HepG2 (cell line): ENCODE measurements at regions not wholly inside any gene's neighbourhood (a gene's known extent, or its start where the extent isn't known, plus 50 kb on each side); places are given as distances from the start of the nearest gene placed in this dataset.
A peak's percentile ranks its signal among the peaks of the same experiment; 100 is the strongest.

ENCODE experiments used
- ATAC-seq: fragments of 200-7000 bp; cut with Tn5 transposase; 3 replicates; pipeline ENCODE4 v1.9.1; 2020; ENCODE audit warnings: mild to moderate bottlenecking, moderate library complexity
- BruUV-seq: library from RNA; stranded (reverse); fragments of 400-500 nt; replicated peaks from 2 replicates; lab custom pipeline; 2021; lab: Mats Ljungman, UMichigan
- CTCF ChIA-PET: fragments of 300-600 bp; formaldehyde crosslinking; extraction: SDS; loops from one replicate; lab custom pipeline; 2021; ENCODE audit warnings: low total read pairs, inconsistent platforms, low intra/inter-chr PET ratio; lab: Yijun Ruan, JAX
- POLR2A ChIA-PET: fragments of 350-600 bp; sonication (Branson Sonifier 250); formaldehyde crosslinking; loops from one replicate; lab custom pipeline; 2020; ENCODE audit warnings: antibody characterized with exemption, inconsistent platforms; lab: Yijun Ruan, JAX
- DNase-seq: peaks from one replicate; pipeline ENCODE4 v3.0.0-alpha.2; 2015; ENCODE audit warnings: low spot score
- FAIRE-seq: peaks from 3 replicates; lab custom pipeline; 2011; peaks lifted over from hg19 to GRCh38; lab: Jason Lieb, UNC
- H2AFZ ChIP-seq: one replicate; pipeline ENCODE4 v1.6.1; 2011; ENCODE audit warnings: low read length, inconsistent platforms
- H3K27ac ChIP-seq: fragments of 300-600 bp; 3 replicates; pipeline ENCODE4 v1.8.0; 2011; ENCODE audit warnings: mixed run types, mild to moderate bottlenecking, mixed read lengths, low read length, inconsistent platforms; ENCODE audit not compliant: insufficient read depth; ENCODE audit errors: extremely low read length
- H3K27me3 ChIP-seq, 2 experiments: fragments of 200-600 bp in 1 of 2; 2 replicates in 1 of 2; 3 replicates in 1 of 2; pipeline versions ENCODE4 v1.6.0 to v1.8.0; 2011; ENCODE audit warnings: low read length in 2 of 2, mild to moderate bottlenecking in 2 of 2, moderate library complexity in 2 of 2, inconsistent platforms in 1 of 2; ENCODE audit not compliant: insufficient read depth in 2 of 2, control insufficient read depth in 1 of 2
- H3K36me3 ChIP-seq, 2 experiments: fragments of 200-600 bp in 1 of 2; replicated peaks in 1 of 2; 2 replicates in 1 of 2; 3 replicates in 1 of 2; pipeline versions ENCODE4 v1.5.1 to v1.8.0; 2011; ENCODE audit warnings: low read length in 2 of 2, inconsistent platforms in 1 of 2; ENCODE audit not compliant: insufficient read depth in 2 of 2, control insufficient read depth in 1 of 2
- H3K4me1 ChIP-seq: 2 replicates; pipeline ENCODE4 v1.5.1; 2012; ENCODE audit warnings: low read length, inconsistent platforms; ENCODE audit not compliant: insufficient read depth
- H3K4me2 ChIP-seq: 2 replicates; pipeline ENCODE4 v1.6.0; 2011; ENCODE audit warnings: low read depth, low read length, inconsistent platforms
- H3K4me3 ChIP-seq, 3 experiments: fragments of 200-600 bp in 1 of 3; sonication (generic), shearing (Covaris generic) in 1 of 3; replicated peaks in 1 of 3; 2 replicates each; pipeline ENCODE4 v1.5.1; 2011 to 2016; ENCODE audit warnings: low read length in 3 of 3, inconsistent platforms in 2 of 3, low read depth in 2 of 3, mild to moderate bottlenecking in 2 of 3, control low read depth in 1 of 3, mixed read lengths in 1 of 3; ENCODE audit not compliant: insufficient read depth in 1 of 3
- H3K79me2 ChIP-seq: one replicate; pipeline ENCODE4 v1.6.1; 2011; ENCODE audit warnings: low read length, inconsistent platforms; ENCODE audit not compliant: insufficient read depth
- H3K9ac ChIP-seq: 2 replicates; pipeline ENCODE4 v1.6.0; 2011; ENCODE audit warnings: mild to moderate bottlenecking, low read depth, low read length, inconsistent platforms; ENCODE audit not compliant: insufficient read depth
- H3K9me3 ChIP-seq: 2 replicates; pipeline ENCODE4 v1.5.1; 2012; ENCODE audit warnings: mild to moderate bottlenecking, low read length
- H4K20me1 ChIP-seq: 2 replicates; pipeline ENCODE4 v1.6.0; 2011; ENCODE audit warnings: inconsistent platforms, mild to moderate bottlenecking, low read length, moderate library complexity; ENCODE audit not compliant: insufficient read depth
- ARNTL ChIP-seq: sonication (generic); formaldehyde crosslinking; IDR thresholded peaks from 2 replicates; pipeline ENCODE4 v1.4.0; 2020; ENCODE audit warnings: mild to moderate bottlenecking, missing genetic modification reagents
- CHD4 ChIP-seq: fragments of 200-600 bp; sonication (generic); IDR thresholded peaks from 2 replicates; pipeline ENCODE4 v1.7.0; 2017; ENCODE audit warnings: mild to moderate bottlenecking, low read length, borderline replicate concordance
- EED ChIP-seq: sonication (generic); formaldehyde crosslinking; IDR thresholded peaks from 2 replicates; pipeline ENCODE4 v1.5.0; 2020; ENCODE audit warnings: mild to moderate bottlenecking, missing genetic modification reagents
- HNRNPL ChIP-seq: fragments of 200-400 bp; formaldehyde crosslinking; IDR thresholded peaks from 2 replicates; pipeline ENCODE4 v1.6.1; 2017; ENCODE audit warnings: mild to moderate bottlenecking, low read depth, low read length
- KLF15 ChIP-seq: sonication (generic); formaldehyde crosslinking; IDR thresholded peaks from 2 replicates; pipeline ENCODE4 v1.8.1; 2023; ENCODE audit warnings: borderline replicate concordance, mild to moderate bottlenecking, inconsistent platforms, missing genetic modification reagents, mixed read lengths
- MED13 ChIP-seq: sonication (generic); formaldehyde crosslinking; IDR thresholded peaks from 2 replicates; pipeline ENCODE4 v1.5.0; 2020; ENCODE audit warnings: missing genetic modification reagents
- SAFB2 ChIP-seq: sonication (generic); formaldehyde crosslinking; IDR thresholded peaks from 2 replicates; pipeline ENCODE4 v1.5.1; 2020; ENCODE audit warnings: missing genetic modification reagents, low read depth, mild to moderate bottlenecking, borderline replicate concordance
- SMC3 ChIP-seq: IDR thresholded peaks from 2 replicates; pipeline ENCODE4 v1.6.1; 2011; ENCODE audit warnings: low read length, improper control_type of control experiment
- ZFP37 ChIP-seq: sonication (generic); formaldehyde crosslinking; IDR thresholded peaks from 2 replicates; pipeline ENCODE4 v1.4.0; 2020; ENCODE audit warnings: missing genetic modification reagents, borderline replicate concordance
- ZNF263 ChIP-seq: sonication (generic); formaldehyde crosslinking; IDR thresholded peaks from 2 replicates; pipeline ENCODE4 v1.4.0; 2020; ENCODE audit warnings: missing genetic modification reagents
- ZNF841 ChIP-seq: sonication (generic); formaldehyde crosslinking; IDR thresholded peaks from 2 replicates; pipeline ENCODE4 v1.8.1; 2023; ENCODE audit warnings: missing genetic modification reagents, borderline replicate concordance
- ZSCAN21 ChIP-seq: sonication (generic); formaldehyde crosslinking; IDR thresholded peaks from 2 replicates; pipeline ENCODE4 v1.8.0; 2022; ENCODE audit warnings: mild to moderate bottlenecking, missing genetic modification reagents, moderate library complexity, borderline replicate concordance
- WGBS: methylation state at CpG from one replicate; pipeline ENCODE4 v1.1.6; 2017; ENCODE audit warnings: low lambda C conversion rate; 5-methylcytosine and 5-hydroxymethylcytosine counted together
- in situ Hi-C: cut with HindIII; loops from 2 replicates; pipeline ENCODE4 v1.10.0; 2017; ENCODE audit warnings: low pct_unique_long_range_greater_than_20kb; ENCODE audit not compliant: extremely low pct_ligation_motif_present
- intact Hi-C: fragments of 100-400 bp; cut with micrococcal nuclease; formaldehyde crosslinking; loops from one replicate; pipeline ENCODE4 v1.10.0; 2022; ENCODE audit not compliant: unreplicated experiment
- TF ChIP-seq, protein P1 (sequence below): IDR thresholded peaks from 2 replicates; pipeline ENCODE4 v1.6.1; 2016; ENCODE audit warnings: missing biosample characterization, missing genetic modification reagents, low read depth
- TF ChIP-seq, protein P2 (sequence below), 2 experiments: sonication (generic) in 1 of 2; formaldehyde crosslinking in 1 of 2; IDR thresholded peaks; 2 replicates each; pipeline versions ENCODE4 v1.4.0 to v1.6.1; 2016 to 2020; ENCODE audit warnings: borderline replicate concordance in 1 of 2, low read depth in 1 of 2, mild to moderate bottlenecking in 1 of 2, missing genetic modification reagents in 1 of 2
- TF ChIP-seq, protein P3 (sequence below): sonication (generic); formaldehyde crosslinking; IDR thresholded peaks from 2 replicates; pipeline ENCODE4 v1.8.1; 2023; ENCODE audit warnings: mild to moderate bottlenecking, inconsistent platforms, moderate library complexity, missing genetic modification reagents, borderline replicate concordance
- TF ChIP-seq, protein P4 (sequence below): IDR thresholded peaks from 2 replicates; pipeline ENCODE4 v1.6.1; 2016; ENCODE audit warnings: control low read depth

DNA sequence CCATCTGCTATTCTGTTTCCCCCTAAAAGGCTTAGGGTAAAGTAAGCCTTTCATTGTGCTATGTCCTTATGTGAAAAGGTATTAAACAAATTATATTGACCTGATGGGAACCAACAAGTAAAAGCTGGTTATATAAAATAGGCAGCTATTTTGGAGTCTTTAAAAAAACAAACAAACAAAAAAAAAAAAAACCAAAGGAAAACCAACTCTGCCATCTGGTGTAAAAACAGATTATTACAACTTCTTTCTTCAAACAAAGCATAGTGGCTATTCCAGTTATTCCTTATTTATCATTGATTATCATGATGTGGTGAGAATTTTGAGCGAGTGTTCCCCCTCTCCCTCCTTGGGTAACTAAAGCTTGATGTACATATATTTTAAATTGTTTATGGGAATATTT is 122.3 kb upstream of the FHL2 start:
- intact Hi-C loops: loop anchor here (1.0 kb wide), 2 partner anchors 152 to 176 kb away; no protein-coding TSS in a partner anchor
- no peaks in the 10 kb centered on the region for H3K9me3 ChIP-seq
- 2% methylated on average over 1 of the region's 1 CpG for WGBS
- H3K27me3 ChIP-seq: peaks cover 0 to 12% of the 10 kb centered on the region in 2 experiments; a peak in 2 of 5 replicates
- FAIRE-seq (peak; percentile 52), ATAC-seq (no peak), DNase-seq (peak; percentile 18)
- POLR2A ChIA-PET: interaction anchor here (0.7 kb wide), 1 partner anchor 44 kb away, joined by 3 read pairs; no protein-coding TSS in a partner anchor
- no peak overlapping the region for H3K4me3 ChIP-seq
- in situ Hi-C loops: no loop called here
- H3K9ac ChIP-seq: no peak overlapping the region
- H3K36me3 ChIP-seq: no peaks in the 10 kb centered on the region
- no TSS peak for BruUV-seq
- no peaks in the 10 kb centered on the region for H4K20me1 ChIP-seq
- H3K4me1 ChIP-seq: peaks cover 10% of the 10 kb centered on the region; the same call in 1 of the 2 replicates
- CTCF ChIA-PET: interaction anchor here (0.7 to 4.1 kb wide), 5 partner anchors 143 to 176 kb away, joined by 3 to 78 read pairs (median 4); no protein-coding TSS in a partner anchor
- H3K4me2 ChIP-seq: no peak overlapping the region
- H3K79me2 ChIP-seq: no peaks in the 10 kb centered on the region
- H3K27ac ChIP-seq: no peak overlapping the region
- H2AFZ ChIP-seq: no peak overlapping the region
- TF ChIP-seq SAFB2 (CRISPR knock-in tag) (no peak), ZFP37 (CRISPR knock-in tag) (no peak), ZNF263 (no peak), SMC3 (peak; percentile 90), KLF15 (CRISPR knock-in tag) (no peak), CHD4 (no peak), MED13 (CRISPR knock-in tag) (no peak), ZSCAN21 (CRISPR knock-in tag) (no peak), ZNF841 (CRISPR knock-in tag) (no peak), HNRNPL (no peak), EED (no peak), ARNTL (CRISPR knock-in tag) (no peak)
- TF ChIP-seq, protein P1, sequence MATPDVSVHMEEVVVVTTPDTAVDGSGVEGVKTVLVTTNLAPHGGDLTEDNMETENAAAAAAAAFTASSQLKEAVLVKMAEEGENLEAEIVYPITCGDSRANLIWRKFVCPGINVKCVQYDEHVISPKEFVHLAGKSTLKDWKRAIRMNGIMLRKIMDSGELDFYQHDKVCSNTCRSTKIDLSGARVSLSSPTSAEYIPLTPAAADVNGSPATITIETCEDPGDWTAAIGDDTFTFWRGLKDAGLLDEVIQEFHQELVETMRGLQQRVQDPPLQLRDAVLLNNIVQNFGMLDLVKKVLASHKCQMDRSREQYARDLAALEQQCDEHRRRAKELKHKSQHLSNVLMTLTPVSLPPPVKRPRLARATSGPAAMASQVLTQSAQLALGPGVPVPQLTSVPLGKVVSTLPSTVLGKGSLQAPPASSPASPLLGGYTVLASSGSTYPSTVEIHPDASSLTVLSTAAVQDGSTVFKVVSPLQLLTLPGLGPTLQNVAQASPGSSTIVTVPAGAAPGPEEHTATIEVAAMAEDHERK (CRISPR knock-in tag): no peak
- TF ChIP-seq, protein P2, sequence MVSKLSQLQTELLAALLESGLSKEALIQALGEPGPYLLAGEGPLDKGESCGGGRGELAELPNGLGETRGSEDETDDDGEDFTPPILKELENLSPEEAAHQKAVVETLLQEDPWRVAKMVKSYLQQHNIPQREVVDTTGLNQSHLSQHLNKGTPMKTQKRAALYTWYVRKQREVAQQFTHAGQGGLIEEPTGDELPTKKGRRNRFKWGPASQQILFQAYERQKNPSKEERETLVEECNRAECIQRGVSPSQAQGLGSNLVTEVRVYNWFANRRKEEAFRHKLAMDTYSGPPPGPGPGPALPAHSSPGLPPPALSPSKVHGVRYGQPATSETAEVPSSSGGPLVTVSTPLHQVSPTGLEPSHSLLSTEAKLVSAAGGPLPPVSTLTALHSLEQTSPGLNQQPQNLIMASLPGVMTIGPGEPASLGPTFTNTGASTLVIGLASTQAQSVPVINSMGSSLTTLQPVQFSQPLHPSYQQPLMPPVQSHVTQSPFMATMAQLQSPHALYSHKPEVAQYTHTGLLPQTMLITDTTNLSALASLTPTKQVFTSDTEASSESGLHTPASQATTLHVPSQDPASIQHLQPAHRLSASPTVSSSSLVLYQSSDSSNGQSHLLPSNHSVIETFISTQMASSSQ (IDR thresholded peaks at IDR 0.05; ENCODE audit: low read depth): no peak
- TF ChIP-seq, protein P2 (CRISPR knock-in tag; IDR thresholded peaks at IDR 0.05; ENCODE audit: borderline replicate concordance): no peak
- TF ChIP-seq, protein P3, sequence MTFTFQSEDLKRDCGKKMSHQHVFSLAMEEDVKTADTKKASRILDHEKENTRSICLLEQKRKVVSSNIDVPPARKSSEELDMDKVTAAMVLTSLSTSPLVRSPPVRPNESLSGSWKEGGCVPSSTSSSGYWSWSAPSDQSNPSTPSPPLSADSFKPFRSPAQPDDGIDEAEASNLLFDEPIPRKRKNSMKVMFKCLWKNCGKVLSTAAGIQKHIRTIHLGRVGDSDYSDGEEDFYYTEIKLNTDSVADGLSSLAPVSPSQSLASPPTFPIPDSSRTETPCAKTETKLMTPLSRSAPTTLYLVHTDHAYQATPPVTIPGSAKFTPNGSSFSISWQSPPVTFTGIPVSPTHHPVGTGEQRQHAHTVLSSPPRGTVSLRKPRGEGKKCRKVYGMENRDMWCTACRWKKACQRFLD: no peak
- TF ChIP-seq, protein P4, sequence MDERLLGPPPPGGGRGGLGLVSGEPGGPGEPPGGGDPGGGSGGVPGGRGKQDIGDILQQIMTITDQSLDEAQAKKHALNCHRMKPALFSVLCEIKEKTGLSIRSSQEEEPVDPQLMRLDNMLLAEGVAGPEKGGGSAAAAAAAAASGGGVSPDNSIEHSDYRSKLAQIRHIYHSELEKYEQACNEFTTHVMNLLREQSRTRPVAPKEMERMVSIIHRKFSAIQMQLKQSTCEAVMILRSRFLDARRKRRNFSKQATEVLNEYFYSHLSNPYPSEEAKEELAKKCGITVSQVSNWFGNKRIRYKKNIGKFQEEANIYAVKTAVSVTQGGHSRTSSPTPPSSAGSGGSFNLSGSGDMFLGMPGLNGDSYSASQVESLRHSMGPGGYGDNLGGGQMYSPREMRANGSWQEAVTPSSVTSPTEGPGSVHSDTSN: no peak
